Pancreas (tissue), 10 donors: ENCODE measurements at regions not wholly inside any gene's neighbourhood (a gene's known extent, or its start where the extent isn't known, plus 50 kb on each side); places are given as distances from the start of the nearest gene placed in this dataset.

Source experiments
- ATAC-seq, 4 donors: fragments of 200-7000 bp; cut with Tn5 transposase; one replicate each; pipeline versions ENCODE4 v1.8.0 to v1.9.1; 2020; ENCODE audit warnings: mild to moderate bottlenecking in 4 of 4, moderate library complexity in 4 of 4
- DNase-seq, 6 donors: peaks; one replicate each; pipeline ENCODE4 v3.0.0-alpha.2; 2020
- FAIRE-seq: peaks from 2 replicates; lab custom pipeline; 2012; peaks lifted over from hg19 to GRCh38; lab: Jason Lieb, UNC
- H3K27ac ChIP-seq, 4 donors: fragments of 200-600 bp; sonication (generic); 1 replicate in 3 of 4; 2 replicates in 1 of 4; pipeline versions ENCODE4 v1.5.0 to v1.8.0; 2020
- H3K27me3 ChIP-seq, 4 donors: fragments of 200-600 bp; one replicate each; pipeline ENCODE4 v1.8.0; 2021
- H3K36me3 ChIP-seq, 3 donors: fragments of 200-600 bp; sonication (generic) in 1 of 3; one replicate each; pipeline versions ENCODE4 v1.5.0 to v1.8.0; 2020 to 2021
- H3K4me1 ChIP-seq, 3 donors: fragments of 200-600 bp; one replicate each; pipeline ENCODE4 v1.8.0; 2021
- H3K4me3 ChIP-seq, 4 donors: fragments of 200-600 bp; sonication (generic) in 2 of 4; one replicate each; pipeline versions ENCODE4 v1.5.0 to v1.8.0; 2020 to 2021
- H3K9me3 ChIP-seq, 4 donors: fragments of 200-600 bp; one replicate each; pipeline ENCODE4 v1.8.0; 2021
- WGBS, 2 donors: extraction: QIAGEN DNeasy Blood & Tissue Kit; methylation state at CpG; one replicate each; pipeline ENCODE4 v1.1.7; 2013; 5-methylcytosine and 5-hydroxymethylcytosine counted together
- intact Hi-C, 3 donors: fragments of 100-400 bp; cut with DNase I; formaldehyde crosslinking; loops; one replicate each; pipeline versions ENCODE4 v1.11.1 to v1.14.2; 2022
- TF ChIP-seq, protein P1 (sequence below), 4 donors: fragments of 200-600 bp; sonication (generic) in 3 of 4; IDR thresholded peaks; one replicate each; pipeline versions ENCODE4 v1.5.0 to v1.8.0; 2021; ENCODE audit warnings: antibody characterized with exemption in 4 of 4
- donor health status: healthy with polysubstance abuse.
- donor health status: DM: no; HTN: no; CAD: no; lungs with moderate emphysema.
- donor health status: DM: no; HTN: no; CAD: no.
- donor health status: control.
- donor health status: control.
- donor health status: Bipolar disorder and iron deficiency.
- donor health status: DM: yes; HTN: yes; CAD: no.
- donor health status: DM: no; HTN: no; CAD: no.
- donor health status: DM: no; HTN: no; CAD: no.
- donor health status: DM: yes; HTN: yes; CAD: no.

GRCh38 chr5:89520771-89521170 is 637.8 kb upstream of the MEF2C start:
- no peaks in the 10 kb centered on the region for H3K9me3 ChIP-seq
- TF ChIP-seq, protein P1, sequence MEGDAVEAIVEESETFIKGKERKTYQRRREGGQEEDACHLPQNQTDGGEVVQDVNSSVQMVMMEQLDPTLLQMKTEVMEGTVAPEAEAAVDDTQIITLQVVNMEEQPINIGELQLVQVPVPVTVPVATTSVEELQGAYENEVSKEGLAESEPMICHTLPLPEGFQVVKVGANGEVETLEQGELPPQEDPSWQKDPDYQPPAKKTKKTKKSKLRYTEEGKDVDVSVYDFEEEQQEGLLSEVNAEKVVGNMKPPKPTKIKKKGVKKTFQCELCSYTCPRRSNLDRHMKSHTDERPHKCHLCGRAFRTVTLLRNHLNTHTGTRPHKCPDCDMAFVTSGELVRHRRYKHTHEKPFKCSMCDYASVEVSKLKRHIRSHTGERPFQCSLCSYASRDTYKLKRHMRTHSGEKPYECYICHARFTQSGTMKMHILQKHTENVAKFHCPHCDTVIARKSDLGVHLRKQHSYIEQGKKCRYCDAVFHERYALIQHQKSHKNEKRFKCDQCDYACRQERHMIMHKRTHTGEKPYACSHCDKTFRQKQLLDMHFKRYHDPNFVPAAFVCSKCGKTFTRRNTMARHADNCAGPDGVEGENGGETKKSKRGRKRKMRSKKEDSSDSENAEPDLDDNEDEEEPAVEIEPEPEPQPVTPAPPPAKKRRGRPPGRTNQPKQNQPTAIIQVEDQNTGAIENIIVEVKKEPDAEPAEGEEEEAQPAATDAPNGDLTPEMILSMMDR (IDR thresholded peaks at IDR 0.05): no peak
- WGBS, 2 donors: 71 to 83% methylated on average over 2 of the region's 2 CpGs
- H3K4me1 ChIP-seq: no peaks in the 10 kb centered on the region
- intact Hi-C loops: no loop called here
- no peaks in the 10 kb centered on the region for H3K27me3 ChIP-seq
- ATAC-seq: no peak
- H3K36me3 ChIP-seq: no peaks in the 10 kb centered on the region
- no peak overlapping the region for H3K27ac ChIP-seq
- H3K4me3 ChIP-seq: no peak overlapping the region
- no peak for FAIRE-seq
- no peak for DNase-seq

- no peak for DNase-seq
- Histone ChIP-seq H3K9me3 (no peaks in the 10 kb centered on the region), H3K36me3 (no peaks in the 10 kb centered on the region), H3K27ac (no peak overlapping the region), H3K27me3 (no peaks in the 10 kb centered on the region), H3K4me1 (no peaks in the 10 kb centered on the region), H3K4me3 (no peak overlapping the region)
- TF ChIP-seq, protein P1 (IDR thresholded peaks at IDR 0.05): no peak
- no peak for ATAC-seq
- WGBS, 2 donors: 92 to 95% methylated on average over 3 of the region's 3 CpGs
- intact Hi-C loops: no loop called here
- FAIRE-seq: no peak
Measured at GRCh38 chr5:89513299-89514044, 630.5 kb upstream of the MEF2C start.

DNA sequence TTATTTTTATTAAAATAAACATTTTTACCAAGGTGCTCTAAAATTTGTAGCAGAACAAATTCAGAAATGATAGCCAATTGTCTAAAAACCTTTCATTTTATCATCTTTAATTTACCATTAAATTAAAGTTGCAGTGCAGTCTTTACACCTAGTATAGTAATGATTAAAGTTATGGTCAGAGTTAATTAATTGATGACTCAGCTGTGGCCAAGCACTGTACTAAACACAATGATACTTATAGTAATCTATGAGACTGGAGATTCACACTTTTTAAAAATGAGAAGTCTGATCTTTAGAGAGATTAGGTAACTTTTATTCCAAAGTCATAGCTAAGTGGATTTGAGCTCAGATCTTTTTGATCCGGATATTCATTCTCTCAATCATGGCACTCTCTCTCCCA is 621.1 kb upstream of the MEF2C start:
- intact Hi-C loops: no loop called here
- TF ChIP-seq, protein P1 (IDR thresholded peaks at IDR 0.05): no peak
- H3K4me1 ChIP-seq: no peaks in the 10 kb centered on the region
- no peak overlapping the region for H3K4me3 ChIP-seq
- H3K27me3 ChIP-seq: no peaks in the 10 kb centered on the region
- 89 to 98% methylated on average over 1 of the region's 1 CpG for WGBS, 2 donors
- DNase-seq: no peak
- no peaks in the 10 kb centered on the region for H3K9me3 ChIP-seq
- H3K36me3 ChIP-seq: no peaks in the 10 kb centered on the region
- H3K27ac ChIP-seq: no peak overlapping the region
- FAIRE-seq: no peak
- ATAC-seq: no peak

DNA sequence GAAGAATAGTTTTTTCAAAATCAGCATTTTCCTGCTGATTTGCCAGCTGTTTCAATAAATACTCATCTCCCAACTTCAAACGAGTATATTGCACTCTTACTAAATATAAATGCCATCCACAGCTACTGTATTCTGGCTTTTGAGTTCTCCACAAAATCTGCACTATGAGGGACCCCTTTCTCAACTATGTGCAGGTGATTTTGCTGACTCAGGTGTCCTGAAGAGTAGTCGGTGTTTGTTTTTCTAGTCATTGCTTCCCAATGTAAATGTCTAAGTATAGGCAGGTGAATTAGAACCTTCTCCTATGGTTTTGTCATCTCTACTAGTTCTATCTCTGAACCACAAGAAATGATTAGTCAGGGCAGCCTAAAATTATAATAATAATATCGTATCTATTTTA is 616.8 kb upstream of the MEF2C start:
- intact Hi-C loops: no loop called here
- FAIRE-seq: no peak
- no peak for ATAC-seq
- no peaks in the 10 kb centered on the region for H3K4me1 ChIP-seq
- TF ChIP-seq, protein P1 (IDR thresholded peaks at IDR 0.05): no peak
- no peak for DNase-seq
- 72 to 74% methylated on average over 3 of the region's 3 CpGs for WGBS, 2 donors
- H3K27me3 ChIP-seq: no peaks in the 10 kb centered on the region
- no peaks in the 10 kb centered on the region for H3K36me3 ChIP-seq
- no peak overlapping the region for H3K27ac ChIP-seq
- no peaks in the 10 kb centered on the region for H3K9me3 ChIP-seq
- H3K4me3 ChIP-seq: no peak overlapping the region

- DNase-seq (no peak), ATAC-seq (no peak), FAIRE-seq (no peak)
- TF ChIP-seq, protein P1 (IDR thresholded peaks at IDR 0.05): no peak
- Histone ChIP-seq H3K36me3 (no peaks in the 10 kb centered on the region), H3K27ac (no peak overlapping the region), H3K27me3 (no peaks in the 10 kb centered on the region), H3K4me3 (no peak overlapping the region), H3K4me1 (no peaks in the 10 kb centered on the region), H3K9me3 (no peaks in the 10 kb centered on the region)
- intact Hi-C loops: no loop called here
- 91 to 94% methylated on average over 4 of the region's 4 CpGs for WGBS, 2 donors
Measured at GRCh38 chr5:89498699-89499098, 615.7 kb upstream of the MEF2C start.
